AG04450 (cell line): ENCODE measurements at regions not wholly inside any gene's neighbourhood (a gene's known extent, or its start where the extent isn't known, plus 50 kb on each side); places are given as distances from the start of the nearest gene placed in this dataset.

Experiments used
- CTCF ChIA-PET: fragments of 300-600, 350-600 bp; formaldehyde crosslinking; extraction: SDS; loops from one replicate; lab custom pipeline; 2022; ENCODE audit warnings: antibody characterized with exemption, inconsistent platforms; lab: Charles Lee
- POLR2A ChIA-PET: fragments of 350-600 bp; formaldehyde crosslinking; extraction: SDS; loops from one replicate; lab custom pipeline; 2021; ENCODE audit warnings: antibody characterized with exemption, inconsistent platforms; lab: Yijun Ruan, JAX
- DNase-seq: peaks from one replicate; pipeline ENCODE4 v3.0.0-alpha.2; 2011; ENCODE audit warnings: low read depth, low spot score
- H3K27ac ChIP-seq: one replicate; pipeline ENCODE4 v1.5.1; 2012; ENCODE audit warnings: low read depth, low read length, control low read depth
- H3K27me3 ChIP-seq: one replicate; pipeline ENCODE4 v1.6.0; 2012; ENCODE audit warnings: low read length; ENCODE audit not compliant: control insufficient read depth, insufficient read depth
- H3K4me3 ChIP-seq: 2 replicates; pipeline ENCODE4 v1.5.1; 2011; ENCODE audit warnings: mild to moderate bottlenecking, low read depth, low read length, control low read depth
- H3K9me3 ChIP-seq: 2 replicates; pipeline ENCODE4 v1.5.1; 2012; ENCODE audit warnings: low read length; ENCODE audit not compliant: control insufficient read depth, insufficient read depth
- CTCF ChIP-seq: IDR thresholded peaks from 2 replicates; pipeline ENCODE4 v1.5.1; 2011; ENCODE audit warnings: low read depth, low read length, control low read depth, inconsistent platforms

- H3K4me3 ChIP-seq, result no peak overlapping the region
- DNase-seq, result no peak
- ChIA-PET POLR2A (no interaction called here), CTCF (interaction anchor here (0.6 kb wide), 1 partner anchor 200 kb away, joined by 4 read pairs; no protein-coding TSS in a partner anchor)
- H3K9me3 ChIP-seq, result no peaks in the 10 kb centered on the region
- no peak for TF ChIP-seq CTCF
- no peaks in the 10 kb centered on the region for H3K27me3 ChIP-seq
- H3K27ac ChIP-seq, result no peak overlapping the region
Observed at GRCh38 chr1:218802799-218803198, 370.9 kb upstream of the LYPLAL1 start.

- Histone ChIP-seq H3K4me3 (no peak overlapping the region), H3K27me3 (no peaks in the 10 kb centered on the region), H3K9me3 (no peaks in the 10 kb centered on the region), H3K27ac (no peak overlapping the region)
- DNase-seq, result no peak
- CTCF ChIA-PET, result interaction anchor here (0.6 kb wide), 1 partner anchor 199 kb away, joined by 4 read pairs; no protein-coding TSS in a partner anchor
- TF ChIP-seq CTCF, result no peak
- POLR2A ChIA-PET, result no interaction called here
Observed at GRCh38 chr1:218803351-218803997, 370.2 kb upstream of the LYPLAL1 start.

GRCh38 chr1:218804014-218804785 lies 369.5 kb upstream of the LYPLAL1 start:
- Histone ChIP-seq H3K27me3 (no peaks in the 10 kb centered on the region), H3K4me3 (no peak overlapping the region), H3K9me3 (no peaks in the 10 kb centered on the region), H3K27ac (no peak overlapping the region)
- ChIA-PET CTCF (interaction anchor here (0.9 kb wide), 1 partner anchor 857 kb away, joined by 4 read pairs; no protein-coding TSS in a partner anchor), POLR2A (no interaction called here)
- no peak for DNase-seq
- no peak for TF ChIP-seq CTCF

- CTCF ChIA-PET, result interaction anchor here (0.7 kb wide), 1 partner anchor 21 kb away, joined by 3 read pairs; no protein-coding TSS in a partner anchor
- DNase-seq, result no peak
- no peak for TF ChIP-seq CTCF
- Histone ChIP-seq H3K9me3 (no peaks in the 10 kb centered on the region), H3K4me3 (no peak overlapping the region), H3K27me3 (no peaks in the 10 kb centered on the region), H3K27ac (no peak overlapping the region)
- POLR2A ChIA-PET, result no interaction called here
Observed at GRCh38 chr1:218809061-218809460, 364.6 kb upstream of the LYPLAL1 start.

GRCh38 chr1:218809625-218810024 lies 364.1 kb upstream of the LYPLAL1 start:
- no peak for TF ChIP-seq CTCF
- DNase-seq, result no peak
- CTCF ChIA-PET, result interaction anchor here (0.7 kb wide), 1 partner anchor 22 kb away, joined by 3 read pairs; no protein-coding TSS in a partner anchor
- Histone ChIP-seq H3K27ac (no peak overlapping the region), H3K9me3 (no peaks in the 10 kb centered on the region), H3K27me3 (no peaks in the 10 kb centered on the region), H3K4me3 (no peak overlapping the region)
- POLR2A ChIA-PET, result no interaction called here
